ENCODE measurements at regions not wholly inside any gene's neighbourhood (a gene's known extent, or its start where the extent isn't known, plus 50 kb on each side); places are given as distances from the start of the nearest gene placed in this dataset.

GRCh38 chr2:236871500-236872001, 214.1 kb upstream of the COPS8 start:
- Histone ChIP-seq H3K27me3 (ENCODE audit: insufficient read depth, low read length) (no peaks in the 10 kb centered on the region), H3K9me3 (ENCODE audit: insufficient read depth, low read depth, low read length) (no peaks in the 10 kb centered on the region), H3K4me3 (ENCODE audit: low read length) (no peak overlapping the region), H3K4me1 (ENCODE audit: insufficient read depth, low read length) (peaks cover 5% of the 10 kb centered on the region; the same call in 1 of the 2 replicates), H3K27ac (ENCODE audit: low read depth, low read length) (no peak overlapping the region), H3K36me3 (ENCODE audit: insufficient read depth, low read length) (no peaks in the 10 kb centered on the region), H3K9ac (ENCODE audit: low read depth, low read length) (no peak overlapping the region)
- WGBS, result 92% methylated on average over 6 of the region's 6 CpGs

- 96% methylated on average over 4 of the region's 4 CpGs for WGBS
These were observed 213.7 kb upstream of the COPS8 start for GRCh38 chr2:236872015-236872414.

GRCh38 chr2:236872981-236873380, 212.7 kb upstream of the COPS8 start:
- H3K27me3 ChIP-seq (ENCODE audit: insufficient read depth, low read length), result no peaks in the 10 kb centered on the region
- peaks cover 2% of the 10 kb centered on the region; the same call in 1 of the 2 replicates for H3K4me1 ChIP-seq (ENCODE audit: insufficient read depth, low read length)
- H3K9me3 ChIP-seq (ENCODE audit: insufficient read depth, low read depth, low read length), result no peaks in the 10 kb centered on the region
- H3K36me3 ChIP-seq (ENCODE audit: insufficient read depth, low read length), result no peaks in the 10 kb centered on the region
- WGBS, result 95% methylated on average over 7 of the region's 7 CpGs
- H3K9ac ChIP-seq (ENCODE audit: low read depth, low read length), result no peak overlapping the region
- no peak overlapping the region for H3K4me3 ChIP-seq (ENCODE audit: low read length)
- no peak overlapping the region for H3K27ac ChIP-seq (ENCODE audit: low read depth, low read length)

More at GRCh38 chr2:236872015-236872414, 213.7 kb upstream of the COPS8 start:
- H3K4me1 ChIP-seq (ENCODE audit: insufficient read depth, low read length), result peaks cover 5% of the 10 kb centered on the region; the same call in 1 of the 2 replicates
- H3K27ac ChIP-seq (ENCODE audit: low read depth, low read length), result no peak overlapping the region
- H3K9me3 ChIP-seq (ENCODE audit: insufficient read depth, low read depth, low read length), result no peaks in the 10 kb centered on the region
- no peaks in the 10 kb centered on the region for H3K36me3 ChIP-seq (ENCODE audit: insufficient read depth, low read length)
- no peak overlapping the region for H3K4me3 ChIP-seq (ENCODE audit: low read length)
- H3K27me3 ChIP-seq (ENCODE audit: insufficient read depth, low read length), result no peaks in the 10 kb centered on the region
- H3K9ac ChIP-seq (ENCODE audit: low read depth, low read length), result no peak overlapping the region

GRCh38 chr2:236873636-236874035, 212.1 kb upstream of the COPS8 start:
- Histone ChIP-seq H3K36me3 (ENCODE audit: insufficient read depth, low read length) (no peaks in the 10 kb centered on the region), H3K9me3 (ENCODE audit: insufficient read depth, low read depth, low read length) (no peaks in the 10 kb centered on the region), H3K9ac (ENCODE audit: low read depth, low read length) (no peak overlapping the region), H3K4me1 (ENCODE audit: insufficient read depth, low read length) (no peaks in the 10 kb centered on the region), H3K27ac (ENCODE audit: low read depth, low read length) (no peak overlapping the region), H3K4me3 (ENCODE audit: low read length) (no peak overlapping the region), H3K27me3 (ENCODE audit: insufficient read depth, low read length) (no peaks in the 10 kb centered on the region)
- WGBS, result 93% methylated on average over 4 of the region's 4 CpGs

DNA sequence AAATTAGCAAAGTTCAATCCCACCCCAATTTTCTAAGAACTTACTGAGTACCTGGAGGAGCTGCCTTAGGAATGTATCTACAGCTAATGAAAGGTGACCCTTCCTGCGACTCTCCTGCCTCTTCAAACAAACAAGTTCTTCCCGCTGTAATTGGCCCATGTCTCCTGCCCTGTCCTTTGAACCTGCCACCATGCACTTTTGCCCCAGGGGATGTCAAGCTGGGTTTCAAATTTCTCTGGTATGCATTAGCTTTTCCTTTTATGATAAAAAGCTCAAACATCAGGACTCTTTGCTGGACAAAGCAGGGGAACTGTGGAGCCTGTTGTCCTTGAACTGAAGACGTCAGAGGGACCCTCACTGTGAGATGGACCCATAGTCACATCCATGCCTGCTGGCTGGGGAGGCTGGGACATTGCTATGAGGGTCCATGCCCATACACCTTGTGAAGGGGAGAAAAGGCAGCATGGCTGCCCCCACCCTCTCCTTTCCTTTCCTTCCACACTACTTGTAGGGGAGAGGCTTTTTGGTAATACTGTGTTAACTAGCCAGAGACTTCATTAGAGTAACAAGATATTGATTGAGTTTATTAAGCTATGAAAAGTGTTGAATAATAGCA, 210.7 kb upstream of the COPS8 start:
- H3K36me3 ChIP-seq (ENCODE audit: insufficient read depth, low read length), result no peaks in the 10 kb centered on the region
- WGBS, result 65% methylated on average over 3 of the region's 3 CpGs
- H3K9me3 ChIP-seq (ENCODE audit: insufficient read depth, low read depth, low read length), result no peaks in the 10 kb centered on the region
- H3K27ac ChIP-seq (ENCODE audit: low read depth, low read length), result no peak overlapping the region
- no peaks in the 10 kb centered on the region for H3K4me1 ChIP-seq (ENCODE audit: insufficient read depth, low read length)
- H3K9ac ChIP-seq (ENCODE audit: low read depth, low read length), result no peak overlapping the region
- H3K27me3 ChIP-seq (ENCODE audit: insufficient read depth, low read length), result no peaks in the 10 kb centered on the region
- H3K4me3 ChIP-seq (ENCODE audit: low read length), result no peak overlapping the region

DNA sequence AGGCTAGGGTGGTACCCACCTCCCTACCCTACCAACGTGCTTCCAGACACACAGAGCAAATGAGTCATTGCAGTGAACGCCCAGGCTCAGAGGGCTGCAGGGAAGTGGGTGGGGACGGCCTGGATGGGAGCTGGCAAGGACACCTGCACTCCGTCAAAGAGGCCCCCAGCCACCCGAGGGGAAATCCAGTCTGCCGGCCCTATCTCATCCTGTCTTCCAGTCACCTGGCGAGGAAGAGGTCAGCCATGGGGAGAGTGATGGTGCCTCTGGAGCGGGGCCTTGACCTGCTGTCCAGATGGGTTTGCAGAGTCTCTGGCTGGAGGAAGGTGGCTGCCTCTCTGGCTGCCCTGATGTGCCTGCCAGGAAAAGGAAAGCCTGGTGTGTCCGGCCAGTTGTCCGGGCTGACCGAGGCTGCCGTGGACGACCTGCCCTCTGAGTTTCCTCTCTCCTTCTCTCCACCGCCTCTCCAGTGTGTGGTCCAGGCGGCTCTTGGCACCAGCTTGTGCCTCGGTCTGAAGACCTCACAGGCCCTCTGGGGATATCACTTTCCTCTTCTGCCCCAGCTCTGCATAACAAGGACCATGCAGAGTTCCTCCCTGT, 209.7 kb upstream of the COPS8 start:
- WGBS, result 87% methylated on average over 16 of the region's 16 CpGs
- H3K4me3 ChIP-seq (ENCODE audit: low read length), result no peak overlapping the region

DNA sequence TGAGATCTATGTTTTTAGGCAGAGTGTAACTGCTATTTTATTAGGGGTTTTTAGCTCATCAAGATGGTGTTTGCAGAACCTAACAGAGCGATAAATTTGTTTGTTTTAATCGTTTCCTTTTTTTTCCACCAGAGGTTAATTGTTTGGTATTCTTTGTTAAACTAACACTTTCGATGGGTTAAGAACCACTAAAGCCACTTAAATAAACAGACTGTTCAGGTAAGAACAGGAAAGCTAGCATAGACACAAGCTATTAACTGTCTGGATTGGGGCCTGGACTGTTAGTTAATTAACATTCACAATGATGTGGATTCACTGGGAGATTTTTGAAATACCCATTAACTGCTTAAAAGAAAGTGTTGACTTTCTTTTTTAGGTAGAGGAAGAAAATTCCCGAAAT, 209.0 kb upstream of the COPS8 start:
- Histone ChIP-seq H3K27me3 (ENCODE audit: insufficient read depth, low read length) (no peaks in the 10 kb centered on the region), H3K27ac (ENCODE audit: low read depth, low read length) (no peak overlapping the region), H3K4me3 (ENCODE audit: low read length) (no peak overlapping the region), H3K36me3 (ENCODE audit: insufficient read depth, low read length) (no peaks in the 10 kb centered on the region), H3K9me3 (ENCODE audit: insufficient read depth, low read depth, low read length) (no peaks in the 10 kb centered on the region), H3K4me1 (ENCODE audit: insufficient read depth, low read length) (no peaks in the 10 kb centered on the region), H3K9ac (ENCODE audit: low read depth, low read length) (no peak overlapping the region)
- WGBS, result 87% methylated on average over 3 of the region's 4 CpGs

More for the DNA sequence above, 209.7 kb upstream of the COPS8 start:
- Histone ChIP-seq H3K27ac (ENCODE audit: low read depth, low read length) (no peak overlapping the region), H3K4me1 (ENCODE audit: insufficient read depth, low read length) (no peaks in the 10 kb centered on the region), H3K9me3 (ENCODE audit: insufficient read depth, low read depth, low read length) (no peaks in the 10 kb centered on the region), H3K36me3 (ENCODE audit: insufficient read depth, low read length) (no peaks in the 10 kb centered on the region), H3K9ac (ENCODE audit: low read depth, low read length) (no peak overlapping the region), H3K27me3 (ENCODE audit: insufficient read depth, low read length) (no peaks in the 10 kb centered on the region)

DNA sequence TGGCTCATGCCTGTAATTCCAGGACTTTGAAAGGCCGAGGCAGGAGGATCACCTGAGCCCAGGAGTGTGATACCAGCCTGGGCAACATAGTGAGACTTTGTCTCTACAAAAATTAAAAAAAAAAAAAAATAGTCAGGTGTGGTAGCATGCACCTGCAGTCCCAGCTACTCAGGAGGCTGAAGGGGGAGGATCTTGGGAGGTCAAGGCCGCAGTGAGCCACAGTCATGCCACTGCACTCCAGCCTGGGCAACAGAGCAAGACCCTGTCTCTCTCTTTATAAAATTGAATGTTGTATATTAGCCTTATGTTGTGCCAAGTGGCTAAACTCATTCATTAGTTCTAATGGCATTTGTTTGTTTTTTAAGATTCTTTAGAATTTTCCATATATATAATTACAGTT, 207.7 kb upstream of the COPS8 start:
- Histone ChIP-seq H3K4me1 (ENCODE audit: insufficient read depth, low read length) (no peaks in the 10 kb centered on the region), H3K27ac (ENCODE audit: low read depth, low read length) (no peak overlapping the region), H3K36me3 (ENCODE audit: insufficient read depth, low read length) (no peaks in the 10 kb centered on the region), H3K27me3 (ENCODE audit: insufficient read depth, low read length) (no peaks in the 10 kb centered on the region), H3K4me3 (ENCODE audit: low read length) (no peak overlapping the region), H3K9ac (ENCODE audit: low read depth, low read length) (no peak overlapping the region), H3K9me3 (ENCODE audit: insufficient read depth, low read depth, low read length) (peaks cover 4% of the 10 kb centered on the region; the same call in 1 of the 2 replicates)
- WGBS, result 81% methylated on average over 2 of the region's 2 CpGs

DNA sequence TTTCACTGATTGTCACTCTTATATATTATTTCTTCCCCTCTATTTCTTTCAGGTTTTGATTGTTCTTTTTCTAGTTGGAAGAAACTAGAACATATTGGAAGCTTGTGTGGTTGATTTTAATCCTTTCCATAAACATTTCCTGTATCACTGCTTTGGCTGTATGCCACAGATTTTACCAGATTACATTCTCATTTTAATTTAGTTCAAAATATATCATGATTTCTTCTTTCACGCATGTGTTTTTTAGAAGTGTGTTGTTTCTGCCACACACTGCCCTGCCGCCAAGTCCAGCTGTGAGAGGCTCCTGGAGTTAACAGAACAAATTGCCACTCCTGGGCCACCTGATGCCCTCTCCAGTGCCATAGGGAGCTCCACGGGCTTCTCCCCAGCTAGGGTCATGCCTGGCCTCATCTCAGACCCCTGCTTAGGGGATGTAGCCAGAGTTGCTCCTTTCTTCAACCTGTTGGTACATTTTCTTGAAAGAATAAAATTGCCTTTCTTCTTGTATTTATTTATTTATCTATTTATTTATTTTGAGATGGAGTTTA, 206.2 kb upstream of the COPS8 start:
- H3K9ac ChIP-seq (ENCODE audit: low read depth, low read length), result no peak overlapping the region
- H3K4me3 ChIP-seq (ENCODE audit: low read length), result no peak overlapping the region
- no peaks in the 10 kb centered on the region for H3K36me3 ChIP-seq (ENCODE audit: insufficient read depth, low read length)
- no peak overlapping the region for H3K27ac ChIP-seq (ENCODE audit: low read depth, low read length)
- 93% methylated on average over 3 of the region's 3 CpGs for WGBS
- H3K4me1 ChIP-seq (ENCODE audit: insufficient read depth, low read length), result no peaks in the 10 kb centered on the region
- no peaks in the 10 kb centered on the region for H3K27me3 ChIP-seq (ENCODE audit: insufficient read depth, low read length)
- peaks cover 4% of the 10 kb centered on the region; the same call in 1 of the 2 replicates for H3K9me3 ChIP-seq (ENCODE audit: insufficient read depth, low read depth, low read length)

DNA sequence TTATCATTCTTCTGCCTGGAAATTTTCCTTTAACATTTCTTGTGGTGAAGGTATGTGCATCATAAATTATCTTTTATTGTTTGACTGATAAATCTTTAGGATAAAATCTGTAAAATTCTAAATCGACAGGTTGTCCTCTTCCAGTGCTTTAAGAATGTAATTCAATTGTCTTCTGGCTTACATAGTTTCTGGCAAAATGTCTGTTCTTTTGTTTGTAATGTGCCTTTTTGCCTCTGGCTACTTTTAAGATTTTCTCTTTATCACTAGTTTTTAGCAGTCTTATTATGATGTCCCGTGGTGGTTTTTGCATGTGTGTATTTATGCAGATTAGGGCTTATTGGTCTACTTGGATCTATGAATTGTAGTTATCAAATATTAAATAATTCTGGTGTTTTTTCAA, 203.6 kb upstream of the COPS8 start:
- WGBS, result 95% methylated on average over 1 of the region's 2 CpGs
- Histone ChIP-seq H3K27ac (ENCODE audit: low read depth, low read length) (no peak overlapping the region), H3K36me3 (ENCODE audit: insufficient read depth, low read length) (no peaks in the 10 kb centered on the region), H3K4me3 (ENCODE audit: low read length) (no peak overlapping the region), H3K9ac (ENCODE audit: low read depth, low read length) (no peak overlapping the region), H3K4me1 (ENCODE audit: insufficient read depth, low read length) (no peaks in the 10 kb centered on the region), H3K9me3 (ENCODE audit: insufficient read depth, low read depth, low read length) (peaks cover 4% of the 10 kb centered on the region; the same call in 1 of the 2 replicates), H3K27me3 (ENCODE audit: insufficient read depth, low read length) (no peaks in the 10 kb centered on the region)

GRCh38 chr2:236882930-236883329, 202.8 kb upstream of the COPS8 start:
- Histone ChIP-seq H3K27me3 (ENCODE audit: insufficient read depth, low read length) (no peaks in the 10 kb centered on the region), H3K4me1 (ENCODE audit: insufficient read depth, low read length) (no peaks in the 10 kb centered on the region), H3K36me3 (ENCODE audit: insufficient read depth, low read length) (no peaks in the 10 kb centered on the region), H3K9me3 (ENCODE audit: insufficient read depth, low read depth, low read length) (peaks cover 4% of the 10 kb centered on the region; the same call in 1 of the 2 replicates), H3K27ac (ENCODE audit: low read depth, low read length) (no peak overlapping the region), H3K4me3 (ENCODE audit: low read length) (no peak overlapping the region), H3K9ac (ENCODE audit: low read depth, low read length) (no peak overlapping the region)
- WGBS, result 90% methylated on average over 7 of the region's 7 CpGs

Measured in HUES64 (cell line).